ENCODE measurements at regions not wholly inside any gene's neighbourhood (a gene's known extent, or its start where the extent isn't known, plus 50 kb on each side); places are given as distances from the start of the nearest gene placed in this dataset.

GRCh38 chr7:17153536-17153935, 144.9 kb upstream of the AHR start:
- TF ChIP-seq POLR2A (IDR thresholded peaks at IDR 0.05) (no peak), CTCF (IDR thresholded peaks at IDR 0.05) (no peak)
